OCI-LY1 (cell line): ENCODE measurements at regions not wholly inside any gene's neighbourhood (a gene's known extent, or its start where the extent isn't known, plus 50 kb on each side); places are given as distances from the start of the nearest gene placed in this dataset.

ENCODE experiments used
- CTCF ChIP-seq: fragments of 200-600 bp; sonication (generic), shearing (Covaris generic); IDR thresholded peaks from 2 replicates; pipeline ENCODE4 v1.5.1; 2017; ENCODE audit warnings: mild to moderate bottlenecking, antibody characterized with exemption, low read length, moderate library complexity, mixed read lengths
- EZH2 ChIP-seq: fragments of 200-600 bp; sonication (generic), shearing (Covaris generic); IDR thresholded peaks from 2 replicates; pipeline ENCODE4 v1.8.0; 2017; ENCODE audit warnings: borderline replicate concordance, mixed run types, mild to moderate bottlenecking, antibody characterized with exemption, low read length, moderate library complexity, mixed read lengths

GRCh38 chr4:107151173-107151572, 115.1 kb upstream of the DKK2 start:
- TF ChIP-seq CTCF: no peak
- no peak for TF ChIP-seq EZH2
